NB4 (cell line): ENCODE measurements at regions not wholly inside any gene's neighbourhood (a gene's known extent, or its start where the extent isn't known, plus 50 kb on each side); places are given as distances from the start of the nearest gene placed in this dataset.

Experiments
- POLR2A ChIP-seq: IDR thresholded peaks from 2 replicates; pipeline ENCODE4 v1.6.1; 2011; ENCODE audit warnings: mild to moderate bottlenecking; ENCODE audit not compliant: insufficient read length; ENCODE audit errors: extremely low read depth
- TF ChIP-seq, protein P1 (sequence below): IDR thresholded peaks from one replicate; pipeline ENCODE4 v1.5.1; 2012; ENCODE audit warnings: low read depth, low read length
- TF ChIP-seq, protein P2 (sequence below): IDR thresholded peaks from 2 replicates; pipeline ENCODE4 v1.6.1; 2011; ENCODE audit warnings: low read depth, low read length

DNA sequence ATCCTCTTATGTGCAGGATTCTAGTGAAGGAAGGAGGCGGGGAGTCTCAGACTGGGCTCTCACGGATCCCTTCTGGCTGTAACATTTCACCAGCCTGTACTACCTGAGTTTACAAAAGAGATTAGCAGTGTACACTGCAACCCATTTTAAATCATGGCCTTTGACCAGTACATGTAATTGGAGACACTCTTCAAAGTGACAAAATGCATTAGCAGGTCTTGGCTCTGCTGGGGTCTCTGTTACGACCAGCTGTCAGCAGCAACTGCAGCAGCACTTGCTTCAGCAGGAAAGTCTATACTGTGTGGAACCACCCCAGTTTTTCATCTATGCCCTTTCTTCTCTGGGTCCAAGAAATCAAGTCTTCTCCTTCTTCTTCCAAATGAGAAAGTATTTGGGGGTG, 322.8 kb upstream of the ASIC2 start:
- TF ChIP-seq, protein P1, sequence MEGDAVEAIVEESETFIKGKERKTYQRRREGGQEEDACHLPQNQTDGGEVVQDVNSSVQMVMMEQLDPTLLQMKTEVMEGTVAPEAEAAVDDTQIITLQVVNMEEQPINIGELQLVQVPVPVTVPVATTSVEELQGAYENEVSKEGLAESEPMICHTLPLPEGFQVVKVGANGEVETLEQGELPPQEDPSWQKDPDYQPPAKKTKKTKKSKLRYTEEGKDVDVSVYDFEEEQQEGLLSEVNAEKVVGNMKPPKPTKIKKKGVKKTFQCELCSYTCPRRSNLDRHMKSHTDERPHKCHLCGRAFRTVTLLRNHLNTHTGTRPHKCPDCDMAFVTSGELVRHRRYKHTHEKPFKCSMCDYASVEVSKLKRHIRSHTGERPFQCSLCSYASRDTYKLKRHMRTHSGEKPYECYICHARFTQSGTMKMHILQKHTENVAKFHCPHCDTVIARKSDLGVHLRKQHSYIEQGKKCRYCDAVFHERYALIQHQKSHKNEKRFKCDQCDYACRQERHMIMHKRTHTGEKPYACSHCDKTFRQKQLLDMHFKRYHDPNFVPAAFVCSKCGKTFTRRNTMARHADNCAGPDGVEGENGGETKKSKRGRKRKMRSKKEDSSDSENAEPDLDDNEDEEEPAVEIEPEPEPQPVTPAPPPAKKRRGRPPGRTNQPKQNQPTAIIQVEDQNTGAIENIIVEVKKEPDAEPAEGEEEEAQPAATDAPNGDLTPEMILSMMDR: no peak
- TF ChIP-seq POLR2A: no peak
- TF ChIP-seq, protein P2, sequence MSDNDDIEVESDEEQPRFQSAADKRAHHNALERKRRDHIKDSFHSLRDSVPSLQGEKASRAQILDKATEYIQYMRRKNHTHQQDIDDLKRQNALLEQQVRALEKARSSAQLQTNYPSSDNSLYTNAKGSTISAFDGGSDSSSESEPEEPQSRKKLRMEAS: no peak
